B cell (primary cell): ENCODE measurements at regions not wholly inside any gene's neighbourhood (a gene's known extent, or its start where the extent isn't known, plus 50 kb on each side); places are given as distances from the start of the nearest gene placed in this dataset.

Experiments
- ATAC-seq: fragments of 200-7000 bp; cut with Tn5 transposase; one replicate; pipeline ENCODE4 v1.10.0; 2021; ENCODE audit warnings: low read depth, mild to moderate bottlenecking, moderate number of reproducible peaks, moderate library complexity
- CTCF ChIA-PET: fragments of 350-600 bp; sonication (Branson Sonifier 250); formaldehyde crosslinking; loops from one replicate; lab custom pipeline; 2021; ENCODE audit warnings: antibody characterized with exemption, inconsistent platforms; lab: Charles Lee
- POLR2A ChIA-PET: fragments of 350-600 bp; sonication (Branson Sonifier 250); formaldehyde crosslinking; loops from one replicate; lab custom pipeline; 2021; ENCODE audit warnings: antibody characterized with exemption; lab: Charles Lee
- DNase-seq: peaks from one replicate; pipeline ENCODE4 v3.0.0; 2013
- H2AFZ ChIP-seq: 2 replicates; pipeline ENCODE4 v1.6.1; 2012; ENCODE audit warnings: mild to moderate bottlenecking, low read depth, low read length; ENCODE audit not compliant: insufficient read depth, poor library complexity, severe bottlenecking
- H3K27ac ChIP-seq, 2 donors: 1 replicate in 1 of 2; 2 replicates in 1 of 2; pipeline ENCODE4 v1.5.1; 2012 to 2013; ENCODE audit warnings: low read length in 2 of 2, mild to moderate bottlenecking in 2 of 2, moderate library complexity in 1 of 2
- H3K27me3 ChIP-seq, 4 experiments: fragments of 200-600 bp in 1 of 4; sonication (generic) in 1 of 4; replicated peaks in 1 of 4; 1 replicate in 2 of 4; 2 replicates in 2 of 4; pipeline versions ENCODE4 v1.6.1 to v1.7.0; 2013 to 2016; ENCODE audit warnings: low read length in 3 of 4, mild to moderate bottlenecking in 2 of 4, mixed read lengths in 1 of 4, moderate library complexity in 1 of 4; ENCODE audit not compliant: insufficient read depth in 4 of 4, control insufficient read depth in 3 of 4; ENCODE audit errors: control extremely low read depth in 1 of 4
- H3K36me3 ChIP-seq, 2 experiments: replicated peaks in 1 of 2; 1 replicate in 1 of 2; 2 replicates in 1 of 2; pipeline versions ENCODE4 v1.6.1 to v1.7.1; 2013; ENCODE audit warnings: low read length in 1 of 2; ENCODE audit not compliant: insufficient read depth in 2 of 2, control insufficient read depth in 1 of 2; ENCODE audit errors: control extremely low read depth in 1 of 2, extremely low read depth in 1 of 2
- H3K4me1 ChIP-seq, 2 donors: fragments of 200-600 bp in 1 of 2; sonication (generic) in 1 of 2; 1 replicate in 1 of 2; 2 replicates in 1 of 2; pipeline versions ENCODE4 v1.5.1 to v1.6.1; 2013 to 2017; ENCODE audit warnings: low read length in 2 of 2; ENCODE audit not compliant: control insufficient read depth in 2 of 2, insufficient read depth in 2 of 2
- H3K4me2 ChIP-seq: replicated peaks from 2 replicates; pipeline ENCODE3; 2012; ENCODE audit warnings: mild to moderate bottlenecking, low read depth, low read length; ENCODE audit not compliant: poor library complexity, severe bottlenecking
- H3K4me3 ChIP-seq, 5 experiments: fragments of 200-600 bp in 1 of 5; sonication (generic) in 1 of 5; 1 replicate in 3 of 5; 2 replicates in 2 of 5; pipeline versions ENCODE4 v1.5.1 to v1.7.0; 2011 to 2016; ENCODE audit warnings: low read length in 4 of 5, mild to moderate bottlenecking in 4 of 5, low read depth in 2 of 5, control low read depth in 1 of 5, moderate library complexity in 1 of 5; ENCODE audit not compliant: insufficient read depth in 1 of 5; ENCODE audit errors: control extremely low read depth in 1 of 5, extremely low read depth in 1 of 5
- H3K79me2 ChIP-seq: fragments of 200-600 bp; sonication (generic); one replicate; pipeline ENCODE4 v1.6.0; 2016; ENCODE audit warnings: low read length; ENCODE audit not compliant: control insufficient read depth, insufficient read depth
- H3K9ac ChIP-seq: fragments of 200-600 bp; sonication (generic); 2 replicates; pipeline ENCODE4 v1.6.1; 2017; ENCODE audit warnings: mild to moderate bottlenecking, low read length, moderate library complexity
- H3K9me3 ChIP-seq, 3 donors: one replicate each; pipeline versions ENCODE4 v1.6.1 to v1.7.1; 2013; ENCODE audit warnings: low read length in 2 of 3; ENCODE audit not compliant: control insufficient read depth in 2 of 3, insufficient read depth in 1 of 3; ENCODE audit errors: control extremely low read depth in 1 of 3
- H4K20me1 ChIP-seq: 2 replicates; pipeline ENCODE4 v1.6.0; 2012; ENCODE audit warnings: mild to moderate bottlenecking, low read length; ENCODE audit not compliant: insufficient read depth, control insufficient read depth, poor library complexity, severe bottlenecking
- H3K27ac Mint-ChIP-seq: one replicate; pipeline ENCODE4 v1.8.0; 2021; ENCODE audit warnings: mixed read lengths
- H3K27me3 Mint-ChIP-seq: one replicate; pipeline ENCODE4 v1.8.0; 2021; ENCODE audit warnings: mixed read lengths
- H3K4me1 Mint-ChIP-seq: one replicate; pipeline ENCODE4 v1.8.0; 2021; ENCODE audit warnings: mixed read lengths
- H3K4me3 Mint-ChIP-seq: one replicate; pipeline ENCODE4 v1.8.0; 2021; ENCODE audit warnings: mixed read lengths
- H3K9me3 Mint-ChIP-seq: one replicate; pipeline ENCODE4 v1.8.0; 2022; ENCODE audit warnings: mixed read lengths; ENCODE audit not compliant: insufficient read depth
- CTCF ChIP-seq: fragments of 200-600 bp; IDR thresholded peaks from one replicate; pipeline ENCODE4 v1.8.0; 2022; ENCODE audit warnings: antibody characterized with exemption, mild to moderate bottlenecking
- EZH2 ChIP-seq: IDR thresholded peaks from 2 replicates; pipeline ENCODE4 v1.6.1; 2012; ENCODE audit warnings: borderline replicate concordance, low read depth, mild to moderate bottlenecking, moderate library complexity, low read length; ENCODE audit not compliant: insufficient read depth, poor library complexity, severe bottlenecking
- WGBS: methylation state at CpG from one replicate; pipeline ENCODE4 v1.1.5; 2013; ENCODE audit warnings: missing lambda C conversion rate; ENCODE audit not compliant: insufficient coverage; 5-methylcytosine and 5-hydroxymethylcytosine counted together
- intact Hi-C: fragments of 100-400 bp; cut with micrococcal nuclease; formaldehyde crosslinking; loops from one replicate; pipeline ENCODE4 v1.10.0; 2022

GRCh38 chr13:112132142-112132541 is 65.2 kb downstream of the SOX1 start:
- peaks cover 0 to 7% (median 0%) of the 10 kb centered on the region in 3 donors for H3K9me3 ChIP-seq
- H3K36me3 ChIP-seq, result no peaks in the 10 kb centered on the region
- no peaks in the 10 kb centered on the region for H3K4me1 ChIP-seq
- H3K27me3 ChIP-seq, result no peaks in the 10 kb centered on the region
- no peak overlapping the region for H2AFZ ChIP-seq
- Mint-ChIP-seq H3K4me3 (no peak overlapping the region), H3K4me1 (no peaks in the 10 kb centered on the region), H3K9me3 (no peaks in the 10 kb centered on the region), H3K27ac (no peak overlapping the region), H3K27me3 (peaks cover 2% of the 10 kb centered on the region)
- no peak for DNase-seq
- TF ChIP-seq CTCF (no peak), EZH2 (no peak)
- no peak overlapping the region for H3K27ac ChIP-seq
- CTCF ChIA-PET, result no interaction called here
- H3K4me2 ChIP-seq, result no peak overlapping the region
- intact Hi-C loops, result no loop called here
- no peak overlapping the region for H3K4me3 ChIP-seq
- H3K79me2 ChIP-seq, result no peaks in the 10 kb centered on the region
- no peak overlapping the region for H3K9ac ChIP-seq
- ATAC-seq, result no peak
- 90% methylated on average over 6 of the region's 17 CpGs for WGBS
- POLR2A ChIA-PET, result no interaction called here
- H4K20me1 ChIP-seq, result no peaks in the 10 kb centered on the region

GRCh38 chr13:112132619-112133018 is 65.7 kb downstream of the SOX1 start:
- Histone ChIP-seq H3K27ac (no peak overlapping the region), H3K4me3 (no peak overlapping the region), H2AFZ (no peak overlapping the region), H4K20me1 (no peaks in the 10 kb centered on the region), H3K4me2 (no peak overlapping the region), H3K9ac (no peak overlapping the region), H3K79me2 (no peaks in the 10 kb centered on the region), H3K9me3 (peaks cover 0 to 7% (median 0%) of the 10 kb centered on the region in 3 donors), H3K27me3 (no peaks in the 10 kb centered on the region), H3K36me3 (no peaks in the 10 kb centered on the region), H3K4me1 (no peaks in the 10 kb centered on the region)
- CTCF ChIA-PET, result no interaction called here
- 85% methylated on average over 9 of the region's 9 CpGs for WGBS
- Mint-ChIP-seq H3K27ac (no peak overlapping the region), H3K27me3 (peaks cover 4% of the 10 kb centered on the region), H3K4me1 (no peaks in the 10 kb centered on the region), H3K9me3 (no peaks in the 10 kb centered on the region), H3K4me3 (no peak overlapping the region)
- ATAC-seq, result no peak
- intact Hi-C loops, result no loop called here
- POLR2A ChIA-PET, result no interaction called here
- TF ChIP-seq CTCF (no peak), EZH2 (no peak)
- DNase-seq, result no peak
